Activated CD8-positive, alpha-beta memory T cell treated with anti-CD3 and anti-CD28 coated beads, Interleukin-2, amount 50 U/mL, for 24 hours (primary cell): ENCODE measurements at regions not wholly inside any gene's neighbourhood (a gene's known extent, or its start where the extent isn't known, plus 50 kb on each side); places are given as distances from the start of the nearest gene placed in this dataset.

Experiments
- DNase-seq: peaks from one replicate; pipeline ENCODE4 v3.0.0-alpha.2; 2020; ENCODE audit errors: extremely low read depth

DNA sequence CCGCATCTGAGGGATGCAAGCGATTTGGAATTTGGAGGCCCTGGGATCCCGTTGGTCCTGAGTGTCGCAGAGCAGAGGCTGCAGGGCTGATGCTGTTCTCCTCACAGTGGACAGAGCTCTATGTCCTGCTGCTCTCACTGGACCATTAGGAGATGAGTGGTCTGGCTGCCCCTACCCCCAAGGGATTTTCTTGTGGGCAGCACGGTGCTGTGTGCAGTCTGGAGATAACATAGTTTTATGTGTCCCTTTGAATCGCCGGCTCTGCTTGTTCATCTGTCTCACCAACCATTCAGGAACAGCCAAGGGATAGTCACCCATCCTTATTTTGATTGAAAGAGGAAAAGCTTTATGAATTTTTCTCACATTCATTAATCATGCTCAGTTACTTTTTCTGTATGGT lies 49.9 kb downstream of the CHRM3 start:
- DNase-seq: no peak

DNA sequence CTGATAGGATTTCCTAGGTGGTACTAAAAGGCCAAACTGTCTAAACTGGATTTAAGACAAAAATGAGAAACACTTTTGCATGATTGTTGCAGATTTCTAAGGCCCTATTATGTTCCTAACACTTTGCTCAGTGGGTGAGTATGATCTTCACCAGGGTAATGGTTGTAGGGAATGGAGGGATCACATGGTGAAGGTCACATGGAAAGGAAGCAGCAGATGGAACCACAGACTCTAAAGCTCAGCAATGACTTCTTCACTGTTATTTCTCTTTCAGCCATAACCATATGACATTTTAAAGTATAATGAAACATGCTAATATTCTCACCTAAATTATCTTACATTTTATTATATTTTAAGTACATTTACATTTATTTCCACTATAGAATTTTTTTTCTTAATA lies 51.5 kb downstream of the CHRM3 start:
- DNase-seq: no peak

DNA sequence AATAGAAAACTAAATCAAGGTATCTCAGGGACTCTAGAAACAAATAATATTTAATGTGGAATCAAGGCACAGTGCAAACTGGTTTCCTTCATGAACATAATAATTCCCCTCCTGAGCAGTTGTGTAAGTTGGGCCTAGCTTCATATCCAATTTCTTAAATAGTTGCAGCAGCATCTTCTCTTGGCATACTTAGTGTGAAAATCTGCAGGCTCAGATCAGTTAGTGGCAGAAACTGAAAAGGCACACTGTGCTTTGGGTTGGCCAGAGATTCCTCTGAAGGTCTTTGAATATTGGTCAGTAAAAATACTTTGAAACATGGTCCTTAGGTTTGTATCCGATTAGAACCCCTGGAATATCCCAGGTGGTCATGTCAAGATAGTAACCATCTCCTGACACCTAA lies 52.5 kb downstream of the CHRM3 start:
- no peak for DNase-seq

DNA sequence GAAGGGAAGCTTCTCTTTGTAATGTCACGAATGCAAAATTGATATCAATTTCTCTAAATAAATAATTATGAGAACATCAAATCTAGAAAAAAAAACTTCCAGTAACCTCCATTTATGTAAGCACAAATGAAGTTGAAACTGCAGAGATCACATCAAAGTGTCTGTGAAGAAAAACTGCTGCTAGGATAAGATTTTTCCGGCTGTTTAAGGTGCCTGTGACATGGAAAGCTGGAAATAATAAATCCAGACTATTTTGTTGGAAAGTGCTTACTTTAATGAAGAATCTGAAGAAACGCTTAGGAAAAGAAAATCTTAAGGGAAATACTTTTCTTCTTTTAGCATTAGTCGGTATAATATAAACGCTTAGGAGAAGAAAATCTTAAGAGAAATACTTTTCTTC lies 57.0 kb downstream of the CHRM3 start:
- no peak for DNase-seq

DNA sequence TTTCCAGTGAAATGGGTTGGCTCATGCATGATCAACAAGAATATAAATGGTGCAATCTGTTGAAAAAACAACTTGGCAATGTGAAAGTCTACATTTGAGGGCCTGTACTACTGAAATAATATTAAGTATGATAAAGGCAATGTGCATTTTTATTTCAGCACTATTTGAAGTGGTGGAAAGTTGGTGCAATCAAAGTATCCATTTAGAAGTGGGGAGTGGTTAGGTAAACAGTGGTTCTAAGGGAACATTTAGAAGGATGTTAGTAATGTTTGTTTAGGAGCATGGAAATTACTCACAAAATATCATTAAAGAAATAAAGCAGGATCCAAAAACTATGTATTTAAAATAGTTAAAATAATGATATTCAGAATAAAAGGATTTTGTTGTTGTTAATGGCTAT lies 60.2 kb downstream of the CHRM3 start:
- no peak for DNase-seq

DNA sequence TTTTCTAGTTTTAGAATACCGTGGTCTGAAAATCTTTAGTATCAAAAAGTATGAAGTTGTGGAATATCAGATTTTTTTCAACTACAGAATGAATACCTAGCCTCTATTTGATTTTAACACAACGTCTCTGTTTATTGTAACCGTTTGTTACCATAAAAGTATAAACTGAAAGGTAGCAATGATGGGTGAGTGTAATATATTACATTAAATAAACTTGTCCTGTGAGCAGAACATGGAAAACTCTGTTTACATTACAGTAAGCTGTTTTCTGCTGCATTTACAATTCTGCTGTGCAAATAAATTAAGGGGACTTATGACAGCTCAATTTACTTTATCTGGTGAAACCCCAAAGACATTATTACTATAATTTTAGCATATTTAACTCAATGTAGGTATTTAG lies 62.5 kb downstream of the CHRM3 start:
- DNase-seq: no peak

DNA sequence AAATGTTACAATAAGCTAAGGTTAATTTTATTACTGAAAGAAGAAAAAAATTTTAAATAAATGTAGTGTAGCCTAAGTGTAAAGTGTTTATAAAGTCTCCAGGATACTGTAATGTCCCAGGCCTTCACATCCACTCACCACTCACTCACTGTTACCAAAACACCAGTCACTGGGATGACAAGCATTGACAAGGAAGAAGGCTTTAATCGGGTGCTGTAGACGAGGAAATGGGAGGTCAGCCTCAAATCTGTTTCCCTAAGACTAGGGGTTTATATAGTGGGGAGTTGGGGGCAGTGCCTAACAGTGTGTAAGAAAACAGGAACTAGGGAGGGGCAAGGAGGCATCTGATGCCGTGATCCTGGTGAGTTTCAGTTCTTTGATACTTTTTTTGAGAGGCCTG lies 69.4 kb downstream of the CHRM3 start:
- no peak for DNase-seq

DNA sequence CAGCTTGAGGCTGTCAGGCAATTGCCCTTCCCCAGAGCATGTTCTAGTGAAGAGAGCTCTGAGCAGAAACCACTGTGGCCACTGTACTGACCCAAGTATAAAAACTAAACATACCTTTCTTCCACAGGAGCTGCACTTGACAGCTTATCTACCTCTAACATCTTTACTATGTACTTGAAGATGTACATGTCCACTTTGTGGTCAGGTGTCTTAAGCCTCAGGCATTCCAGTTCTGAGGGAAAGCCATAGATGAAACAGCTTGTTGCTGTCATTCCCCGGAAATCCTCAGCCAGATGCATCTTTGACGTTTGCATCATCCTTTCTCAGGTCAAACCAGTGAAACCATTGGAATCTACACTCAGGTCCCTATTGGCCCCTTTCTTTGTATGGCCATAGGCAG lies 70.4 kb downstream of the CHRM3 start:
- no peak for DNase-seq

DNA sequence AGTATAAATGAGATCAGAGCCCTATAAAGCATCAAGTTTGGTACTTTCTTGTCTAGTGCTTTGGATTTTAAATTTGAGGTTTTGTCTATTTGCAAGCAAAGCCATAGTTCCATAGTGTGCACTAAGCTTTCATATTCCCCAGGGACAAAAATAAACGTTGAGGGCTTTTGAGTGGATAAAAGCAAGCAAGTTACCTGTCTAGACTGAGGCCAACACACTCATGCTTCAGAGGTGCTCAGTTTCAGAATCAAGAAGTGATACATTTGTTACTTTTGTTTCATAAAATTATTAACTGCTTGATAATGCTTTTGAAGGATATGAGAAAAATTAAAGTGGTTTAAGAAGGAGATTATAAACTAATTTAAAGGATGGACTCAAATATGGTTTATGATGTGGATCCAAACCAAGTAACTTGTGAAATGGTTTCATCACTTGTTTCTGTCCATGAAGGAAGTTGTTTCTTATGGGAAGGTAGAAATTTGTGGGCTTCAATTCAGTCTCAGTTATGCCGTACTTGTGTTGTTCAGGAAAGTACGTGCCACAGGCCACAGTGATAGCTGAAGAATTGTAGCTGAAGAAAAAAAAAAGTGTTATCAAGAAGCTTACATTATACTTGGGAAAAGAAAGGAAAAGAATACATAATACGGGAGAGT lies 71.2 kb downstream of the CHRM3 start:
- no peak for DNase-seq

DNA sequence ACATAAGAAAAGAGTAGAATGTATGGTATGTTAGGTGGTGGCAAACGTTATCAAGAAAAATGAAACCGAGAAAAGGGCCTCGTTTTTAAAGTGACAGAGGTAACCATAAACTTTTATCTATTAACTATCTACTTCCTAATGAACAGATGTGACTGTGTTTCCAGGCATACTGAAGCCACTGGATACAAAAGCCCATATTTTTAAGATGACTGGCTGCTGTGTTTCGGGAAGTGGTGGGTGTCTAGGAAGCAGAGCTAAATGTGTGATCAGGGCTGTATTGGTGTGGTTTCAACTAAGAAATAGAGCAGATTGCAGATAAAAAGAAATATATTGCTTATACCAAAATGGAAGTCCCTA lies 71.8 kb downstream of the CHRM3 start:
- DNase-seq: no peak

DNA sequence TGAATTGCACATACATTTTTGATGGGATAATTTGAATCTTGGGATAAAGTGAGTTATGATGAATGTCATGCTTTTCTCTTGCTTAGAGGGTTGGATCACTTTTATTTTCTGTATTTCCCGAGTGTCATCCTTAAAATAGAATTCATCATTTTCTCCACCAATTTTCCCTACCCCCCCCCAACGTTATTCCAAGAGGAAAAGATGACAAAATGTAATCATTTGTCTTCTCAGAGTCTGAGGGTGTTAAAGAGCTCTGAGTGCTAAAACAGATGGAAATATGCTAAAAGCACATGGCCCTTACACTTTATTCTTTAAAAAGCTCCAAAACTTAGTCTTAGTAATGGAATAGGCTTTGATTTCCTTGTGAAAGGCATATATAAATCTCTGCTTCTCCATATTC lies 81.4 kb downstream of the CHRM3 start:
- no peak for DNase-seq

DNA sequence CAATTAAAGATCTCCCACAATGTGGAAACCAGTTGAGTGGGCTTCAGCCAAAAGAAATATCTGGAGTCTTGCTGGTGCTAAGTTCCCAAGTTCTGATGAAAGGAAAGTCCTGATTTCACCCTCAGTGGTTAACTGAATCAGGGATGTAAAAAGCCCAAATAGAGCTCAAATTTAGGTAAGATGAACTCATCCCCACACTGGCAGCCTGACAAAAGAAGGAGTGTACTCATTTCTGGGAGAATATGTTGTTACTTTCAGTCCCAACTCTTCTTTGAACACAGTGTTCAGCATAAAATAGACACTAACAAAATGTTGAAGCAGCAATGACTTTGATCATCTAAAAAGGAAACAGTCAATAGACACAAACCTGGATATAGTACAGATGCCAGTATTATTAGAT lies 91.7 kb downstream of the CHRM3 start:
- no peak for DNase-seq

DNA sequence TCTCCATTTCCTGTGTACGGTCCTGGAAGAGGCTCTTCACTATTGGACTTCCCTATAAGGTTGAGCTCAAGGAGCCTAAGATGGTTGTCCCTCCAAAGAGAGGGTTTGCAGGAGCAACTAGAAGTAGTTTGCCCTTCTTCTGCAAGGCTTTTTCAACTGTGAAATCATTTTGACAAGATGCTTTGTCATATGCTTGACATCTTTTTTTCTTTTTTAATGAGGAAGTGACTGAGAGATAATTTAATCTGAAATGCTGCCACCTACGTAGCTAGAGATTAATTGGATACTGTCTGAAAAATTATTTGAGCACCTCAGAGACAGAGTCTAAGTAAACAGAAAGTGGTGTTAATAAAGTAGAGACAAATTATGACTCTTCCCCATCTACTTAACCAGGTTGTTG lies 97.0 kb downstream of the CHRM3 start:
- DNase-seq: no peak

DNA sequence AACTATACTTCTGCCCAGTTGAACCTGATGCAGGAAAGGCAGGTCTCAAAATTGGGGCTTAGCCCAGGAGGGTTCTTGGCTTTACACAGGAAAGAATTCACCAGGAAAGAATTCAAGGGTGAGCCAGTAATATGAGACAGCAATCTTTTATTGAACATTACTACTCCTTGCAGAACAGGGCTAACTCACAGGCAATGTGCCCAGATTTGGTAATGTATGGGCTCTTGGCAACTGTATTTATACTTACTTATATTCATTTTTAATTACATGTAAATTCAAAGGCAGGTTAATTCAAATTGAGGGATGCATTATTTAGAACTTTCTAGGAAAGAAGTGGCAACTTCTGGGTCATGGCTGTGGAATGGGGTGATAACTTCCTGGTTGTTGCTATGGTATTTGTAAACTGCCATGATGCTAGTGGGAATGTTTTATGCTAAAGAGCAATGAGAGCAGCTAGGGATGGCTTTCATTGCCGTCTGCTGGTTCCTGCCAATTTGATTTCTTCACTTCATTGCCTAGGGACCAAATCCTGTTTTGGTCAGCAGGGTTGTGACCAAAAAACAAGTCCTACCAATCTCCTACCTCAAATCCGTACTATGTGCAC lies 107.5 kb downstream of the CHRM3 start:
- DNase-seq: no peak

DNA sequence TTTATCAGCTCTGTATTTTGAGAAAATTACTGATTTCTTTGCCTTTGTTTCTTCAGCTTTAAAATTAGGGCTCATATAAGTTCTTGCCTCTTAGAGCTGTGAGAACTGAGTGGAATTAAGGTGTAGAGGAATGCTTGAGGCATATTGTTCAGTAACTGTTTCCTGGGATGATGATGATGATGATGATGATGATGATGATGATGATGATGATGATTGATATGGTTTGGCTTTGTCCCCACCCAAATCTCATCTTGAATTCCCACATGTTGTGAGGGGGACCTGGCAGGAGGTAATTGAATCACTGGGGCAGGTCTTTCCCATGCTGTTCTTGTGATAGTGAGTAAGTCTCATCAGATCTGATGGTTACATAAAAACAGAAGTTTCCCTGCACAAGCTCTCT lies 118.7 kb downstream of the CHRM3 start:
- DNase-seq: no peak

DNA sequence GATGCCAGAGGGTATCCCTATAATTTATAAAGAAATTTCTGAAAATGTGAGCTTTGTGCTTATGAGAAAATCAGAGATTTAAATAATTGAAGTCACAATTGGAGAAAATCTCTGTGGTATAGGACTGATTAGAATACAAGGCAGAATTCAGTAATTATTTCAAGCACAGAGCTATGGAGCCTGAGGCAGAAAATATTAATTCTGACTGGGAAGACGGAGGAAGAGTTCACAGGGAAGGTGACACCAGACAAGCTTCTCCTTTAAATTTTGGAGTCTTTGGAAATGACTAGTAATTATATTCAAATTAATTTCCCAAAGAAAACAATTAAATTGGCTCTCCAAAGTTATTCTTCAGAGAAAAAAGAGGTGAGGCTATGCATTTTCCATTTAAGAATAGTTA lies 121.5 kb downstream of the CHRM3 start:
- no peak for DNase-seq

DNA sequence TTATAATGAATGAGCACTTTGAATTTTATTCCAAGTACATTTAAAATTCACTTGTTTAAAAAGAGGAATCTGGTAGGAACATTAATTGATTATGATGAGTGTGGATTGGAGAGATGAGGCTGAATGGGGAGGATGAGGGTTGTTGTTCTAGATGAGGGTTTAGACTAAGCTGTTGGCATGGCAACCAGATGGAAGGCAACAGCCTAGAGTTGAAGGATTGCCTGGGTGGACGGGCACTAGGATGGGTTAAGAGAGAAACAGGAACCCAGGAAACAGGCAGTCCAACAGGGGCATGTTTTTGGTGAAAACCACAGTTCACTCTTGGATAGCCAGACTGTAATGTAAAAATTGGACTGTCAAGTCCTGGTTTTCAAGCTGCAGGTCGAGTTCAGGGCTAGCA lies 125.5 kb downstream of the CHRM3 start:
- no peak for DNase-seq

DNA sequence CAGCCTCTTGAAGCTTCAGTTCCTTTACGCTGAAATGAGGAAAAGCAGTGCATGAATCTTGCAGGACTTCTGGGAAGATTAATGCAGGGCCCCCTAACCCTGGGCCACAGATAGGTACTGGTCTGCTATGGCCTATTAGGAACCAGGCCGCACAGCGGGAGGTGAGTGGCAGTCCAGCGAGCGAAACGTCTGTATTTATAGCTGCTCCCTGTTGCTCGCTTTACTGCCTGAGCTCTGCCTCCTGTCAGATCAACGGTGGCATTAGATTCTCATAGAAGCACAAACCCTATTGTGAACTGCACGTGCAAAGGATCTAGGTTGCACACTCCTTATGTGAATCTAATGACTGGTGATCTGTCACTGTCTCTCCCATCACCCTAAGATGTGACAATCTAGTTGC lies 130.2 kb downstream of the CHRM3 start:
- no peak for DNase-seq

DNA sequence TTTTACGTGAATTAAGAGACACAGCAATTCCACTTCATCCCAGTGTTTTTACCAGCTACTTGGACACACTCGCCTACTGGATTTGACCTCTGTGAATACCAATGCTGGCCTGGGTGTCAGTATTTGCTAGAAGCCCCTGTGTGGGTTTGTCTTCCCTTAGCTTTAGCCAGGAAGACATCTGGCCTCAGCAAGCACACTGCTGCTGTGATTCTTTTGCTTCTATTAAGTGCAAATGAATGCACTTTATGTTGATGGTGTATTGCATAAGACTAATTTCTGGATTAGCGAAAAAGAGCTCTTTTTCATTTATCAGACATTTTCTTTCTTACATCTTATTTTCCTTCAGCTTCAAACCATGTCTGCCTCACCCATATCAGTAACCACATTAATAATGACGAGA lies 140.0 kb downstream of the CHRM3 start:
- DNase-seq: no peak

DNA sequence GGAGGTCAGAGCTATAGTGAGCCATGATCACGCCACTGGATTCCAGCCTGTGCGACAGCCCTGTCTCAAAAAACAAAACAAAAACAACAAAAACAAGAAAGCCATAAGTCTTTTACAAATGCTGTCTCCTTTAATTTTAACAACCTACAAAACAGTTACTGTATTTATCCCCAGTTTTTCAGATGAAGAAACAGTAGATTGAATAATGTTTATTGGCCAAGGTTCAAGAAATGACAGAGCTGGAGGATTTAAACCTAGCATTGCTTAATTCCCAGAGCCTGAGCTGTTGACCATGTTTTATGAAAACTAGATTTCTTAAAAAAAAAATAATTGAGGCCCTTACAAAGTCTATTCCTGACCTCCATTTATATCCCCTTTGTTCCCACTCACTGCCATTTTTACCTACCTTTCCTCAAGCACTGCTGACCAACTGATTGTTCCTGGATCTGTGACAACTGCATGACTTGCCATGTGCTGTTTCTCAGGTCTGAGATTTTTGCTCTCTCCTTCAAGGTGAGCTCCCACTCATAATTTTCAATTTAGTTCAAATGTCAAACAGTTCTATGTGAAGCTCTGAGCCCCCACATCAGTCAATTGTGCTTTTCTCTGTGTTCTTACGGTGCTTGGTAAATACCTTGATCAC lies 140.8 kb downstream of the CHRM3 start:
- no peak for DNase-seq

DNA sequence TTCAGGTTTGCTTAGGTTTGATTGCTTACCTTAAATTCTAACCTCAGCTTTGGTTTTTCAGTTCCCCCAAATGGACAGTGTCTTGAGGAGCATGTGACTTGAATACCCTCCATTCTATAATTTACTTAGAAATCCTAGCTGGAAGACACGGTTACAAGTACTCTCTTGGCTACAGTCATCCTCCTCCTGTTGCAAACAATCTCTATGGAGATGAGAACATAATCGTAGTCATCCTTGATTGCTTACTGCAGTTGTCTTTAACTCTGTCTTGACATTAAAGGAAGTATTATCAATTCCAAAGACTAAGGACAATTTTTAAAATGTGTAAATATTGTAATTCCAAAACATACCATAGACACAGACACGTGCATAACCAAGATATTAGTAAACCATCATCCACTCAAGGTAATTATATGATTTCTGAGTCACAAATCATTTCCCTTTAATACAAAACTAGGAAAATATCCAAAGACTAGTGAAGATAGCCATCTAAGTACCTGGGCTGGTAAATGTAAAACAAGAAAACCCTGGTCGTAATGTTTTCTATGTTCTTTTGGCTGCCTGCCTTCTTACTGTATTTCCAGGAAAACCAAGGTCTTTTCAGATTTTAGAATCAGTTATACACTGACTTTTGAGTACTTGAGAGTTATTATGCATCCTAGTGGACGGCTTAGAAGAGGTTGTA lies 149.9 kb downstream of the CHRM3 start:
- DNase-seq: no peak

DNA sequence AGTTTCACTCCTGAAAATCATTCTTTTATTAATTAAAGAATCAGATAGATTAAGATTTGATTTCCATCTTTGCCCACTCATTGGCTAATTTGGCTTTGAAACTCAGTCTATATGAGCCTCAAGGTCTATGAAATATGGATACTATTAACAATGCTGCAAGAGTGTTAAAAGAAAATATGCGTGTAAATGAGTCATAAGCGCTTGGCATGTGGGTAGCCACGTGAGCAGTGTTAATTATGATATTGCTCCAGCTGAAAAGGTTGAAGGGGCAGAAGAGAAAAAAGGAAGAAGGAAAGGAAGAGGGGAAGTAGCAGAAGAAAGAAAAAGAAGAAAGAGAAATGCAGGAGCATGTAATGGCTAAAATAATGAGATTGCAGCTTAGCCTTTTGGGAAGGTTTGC lies 151.4 kb downstream of the CHRM3 start:
- DNase-seq: no peak
